AG09309 (cell line): ENCODE measurements at regions not wholly inside any gene's neighbourhood (a gene's known extent, or its start where the extent isn't known, plus 50 kb on each side); places are given as distances from the start of the nearest gene placed in this dataset.

Experiments
- DNase-seq: peaks from one replicate; pipeline ENCODE4 v3.0.0-alpha.2; 2010; ENCODE audit warnings: low read depth
- H3K4me3 ChIP-seq: 2 replicates; pipeline ENCODE4 v1.5.1; 2011; ENCODE audit warnings: mild to moderate bottlenecking, low read depth, low read length, moderate library complexity; ENCODE audit not compliant: control insufficient read depth
- CTCF ChIP-seq: IDR thresholded peaks from 2 replicates; pipeline ENCODE4 v1.5.1; 2011; ENCODE audit warnings: mild to moderate bottlenecking, low read depth, low read length, inconsistent platforms; ENCODE audit not compliant: insufficient read depth, control insufficient read depth; ENCODE audit errors: missing control alignments

GRCh38 chrX:11908371-11908770 is 150.3 kb downstream of the MSL3 start:
- TF ChIP-seq CTCF: peak; percentile 31
- H3K4me3 ChIP-seq: no peak overlapping the region
- no peak for DNase-seq

GRCh38 chrX:11913001-11913400 is 155.0 kb downstream of the MSL3 start:
- DNase-seq: no peak
- no peak for TF ChIP-seq CTCF
- H3K4me3 ChIP-seq: no peak overlapping the region

- TF ChIP-seq CTCF: no peak
- H3K4me3 ChIP-seq: no peak overlapping the region
- no peak for DNase-seq
Observed at GRCh38 chrX:11929476-11929875, 171.4 kb downstream of the MSL3 start.

GRCh38 chrX:11932423-11932822 is 174.4 kb downstream of the MSL3 start:
- TF ChIP-seq CTCF: no peak

GRCh38 chrX:11934089-11934488 is 176.1 kb downstream of the MSL3 start:
- no peak overlapping the region for H3K4me3 ChIP-seq
- TF ChIP-seq CTCF: no peak
- no peak for DNase-seq

More at GRCh38 chrX:11932423-11932822, 174.4 kb downstream of the MSL3 start:
- H3K4me3 ChIP-seq: no peak overlapping the region
- DNase-seq: no peak

GRCh38 chrX:11941571-11941970 is 183.5 kb downstream of the MSL3 start:
- DNase-seq: no peak
- no peak overlapping the region for H3K4me3 ChIP-seq
- no peak for TF ChIP-seq CTCF

GRCh38 chrX:11944501-11944900 is 186.5 kb downstream of the MSL3 start:
- TF ChIP-seq CTCF: peak; percentile 57
- no peak overlapping the region for H3K4me3 ChIP-seq
- DNase-seq: no peak
